Liver (tissue), 3 donors: ENCODE measurements at regions not wholly inside any gene's neighbourhood (a gene's known extent, or its start where the extent isn't known, plus 50 kb on each side); places are given as distances from the start of the nearest gene placed in this dataset.

Experiments used
- ATF3 ChIP-seq: IDR thresholded peaks from 2 replicates; pipeline ENCODE4 v1.6.1; 2016; ENCODE audit warnings: antibody characterized with exemption
- CTCF ChIP-seq: fragments of 150-350 bp; IDR thresholded peaks from 2 replicates; pipeline ENCODE4 v1.5.1; 2017; ENCODE audit warnings: improper control_type of control experiment, low read depth, low read length; ENCODE audit not compliant: missing input control
- EGR1 ChIP-seq, 2 donors: IDR thresholded peaks; 2 replicates each; pipeline ENCODE4 v1.6.1; 2016 to 2018; ENCODE audit warnings: antibody characterized with exemption in 2 of 2, low read depth in 2 of 2
- FOXA1 ChIP-seq: IDR thresholded peaks from 2 replicates; pipeline ENCODE4 v1.6.1; 2016; ENCODE audit warnings: antibody characterized with exemption
- HNF4A ChIP-seq, 2 donors: conservative IDR thresholded peaks; 2 replicates each; pipeline ENCODE4 v1.6.1; 2016; ENCODE audit warnings: antibody characterized with exemption in 2 of 2, mild to moderate bottlenecking in 2 of 2
- MAX ChIP-seq: IDR thresholded peaks from 2 replicates; pipeline ENCODE4 v1.6.1; 2016; ENCODE audit warnings: antibody characterized with exemption
- NR2F2 ChIP-seq: IDR thresholded peaks from 2 replicates; pipeline ENCODE4 v1.6.1; 2016; ENCODE audit warnings: antibody characterized with exemption
- RAD21 ChIP-seq, 2 donors: IDR thresholded peaks; 2 replicates each; pipeline ENCODE4 v1.6.1; 2016; ENCODE audit warnings: antibody characterized with exemption in 2 of 2, mild to moderate bottlenecking in 2 of 2
- REST ChIP-seq: IDR thresholded peaks from 2 replicates; pipeline ENCODE4 v1.6.1; 2016; ENCODE audit warnings: antibody characterized with exemption, mild to moderate bottlenecking
- RXRA ChIP-seq, 2 donors: IDR thresholded peaks; 2 replicates each; pipeline ENCODE4 v1.6.1; 2017 to 2018; ENCODE audit warnings: antibody characterized with exemption in 2 of 2, mild to moderate bottlenecking in 1 of 2
- SP1 ChIP-seq: IDR thresholded peaks from 2 replicates; pipeline ENCODE4 v1.6.1; 2018; ENCODE audit warnings: antibody characterized with exemption, mild to moderate bottlenecking
- TAF1 ChIP-seq: conservative IDR thresholded peaks from 2 replicates; pipeline ENCODE4 v1.6.1; 2016; ENCODE audit warnings: antibody characterized with exemption, mild to moderate bottlenecking
- YY1 ChIP-seq: IDR thresholded peaks from 2 replicates; pipeline ENCODE4 v1.6.1; 2016; ENCODE audit warnings: antibody characterized with exemption, mild to moderate bottlenecking
- donor health status: healthy.
- donor health status: healthy.

- no peak for TF ChIP-seq CTCF
- TF ChIP-seq RAD21 (IDR thresholded peaks at IDR 0.05) = no peak
- no peak for TF ChIP-seq RXRA (IDR thresholded peaks at IDR 0.05)
- TF ChIP-seq SP1 = no peak
- TF ChIP-seq TAF1 = no peak
- TF ChIP-seq EGR1 (IDR thresholded peaks at IDR 0.05; ENCODE audit: low read depth in 2 of 2) = no peak
- no peak for TF ChIP-seq REST
- TF ChIP-seq NR2F2 = no peak
- no peak for TF ChIP-seq MAX
- TF ChIP-seq HNF4A (conservative IDR thresholded peaks at IDR 0.05) = no peak
- TF ChIP-seq YY1 = no peak
- no peak for TF ChIP-seq FOXA1
- TF ChIP-seq ATF3 = no peak
Observed at GRCh38 chr6:15793288-15793687, 130.5 kb upstream of the DTNBP1 start.
